Endodermal cell (in vitro differentiated cells): ENCODE measurements at regions not wholly inside any gene's neighbourhood (a gene's known extent, or its start where the extent isn't known, plus 50 kb on each side); places are given as distances from the start of the nearest gene placed in this dataset.

ENCODE experiments used
- DNase-seq: peaks from one replicate; pipeline ENCODE4 v3.0.0-alpha.2; 2017
- H3K27ac ChIP-seq: 2 replicates; pipeline ENCODE4 v1.5.1; 2013; ENCODE audit warnings: mild to moderate bottlenecking, low read depth, low read length, moderate library complexity
- H3K27me3 ChIP-seq: 2 replicates; pipeline ENCODE4 v1.6.1; 2013; ENCODE audit warnings: mild to moderate bottlenecking, low read length, moderate library complexity; ENCODE audit not compliant: insufficient read depth, control insufficient read depth, poor library complexity, severe bottlenecking
- H3K36me3 ChIP-seq: 2 replicates; pipeline ENCODE4 v1.7.0; 2013; ENCODE audit warnings: mild to moderate bottlenecking, low read length, moderate library complexity; ENCODE audit not compliant: control insufficient read depth, insufficient read depth
- H3K4me1 ChIP-seq: one replicate; pipeline ENCODE4 v1.7.0; 2013; ENCODE audit warnings: low read length; ENCODE audit not compliant: control insufficient read depth, insufficient read depth
- H3K4me3 ChIP-seq: 2 replicates; pipeline ENCODE4 v1.5.1; 2013; ENCODE audit warnings: mild to moderate bottlenecking, low read length, moderate library complexity
- H3K9ac ChIP-seq: 2 replicates; pipeline ENCODE4 v1.6.1; 2013; ENCODE audit warnings: mild to moderate bottlenecking, low read length, moderate library complexity; ENCODE audit not compliant: poor library complexity, severe bottlenecking; ENCODE audit errors: extremely low read depth
- H3K9me3 ChIP-seq: 2 replicates; pipeline ENCODE4 v1.6.1; 2013; ENCODE audit warnings: mild to moderate bottlenecking, low read length, moderate library complexity; ENCODE audit not compliant: control insufficient read depth
- H3K27ac Mint-ChIP-seq: 2 replicates; pipeline ENCODE4 v1.8.0; 2020; ENCODE audit warnings: mixed read lengths
- H3K27me3 Mint-ChIP-seq: 2 replicates; pipeline ENCODE4 v1.8.0; 2021; ENCODE audit warnings: mild to moderate bottlenecking, mixed read lengths; ENCODE audit not compliant: insufficient read depth
- H3K36me3 Mint-ChIP-seq: 2 replicates; pipeline ENCODE4 v1.8.0; 2020; ENCODE audit warnings: low read depth, mixed read lengths
- H3K4me1 Mint-ChIP-seq: 2 replicates; pipeline ENCODE4 v1.8.0; 2020; ENCODE audit warnings: mixed read lengths
- H3K4me3 Mint-ChIP-seq: 2 replicates; pipeline ENCODE4 v1.8.0; 2020; ENCODE audit warnings: mild to moderate bottlenecking, moderate library complexity, mixed read lengths
- H3K9me3 Mint-ChIP-seq: 2 replicates; pipeline ENCODE4 v1.8.0; 2020; ENCODE audit warnings: mild to moderate bottlenecking, mixed read lengths
- WGBS, 2 experiments: methylation state at CpG; one replicate each; pipeline versions ENCODE4 v1.1.5 to v1.1.7; 2013; ENCODE audit warnings: missing lambda C conversion rate in 2 of 2, mixed read lengths in 1 of 2; ENCODE audit not compliant: insufficient coverage in 1 of 2, insufficient read length in 1 of 2; 5-methylcytosine and 5-hydroxymethylcytosine counted together
- TF ChIP-seq, protein P1 (sequence below): fragments of 200-600 bp; sonication (generic); conservative IDR thresholded peaks from 2 replicates; pipeline ENCODE4 v1.5.0; 2021; ENCODE audit warnings: antibody characterized with exemption, mild to moderate bottlenecking

DNA sequence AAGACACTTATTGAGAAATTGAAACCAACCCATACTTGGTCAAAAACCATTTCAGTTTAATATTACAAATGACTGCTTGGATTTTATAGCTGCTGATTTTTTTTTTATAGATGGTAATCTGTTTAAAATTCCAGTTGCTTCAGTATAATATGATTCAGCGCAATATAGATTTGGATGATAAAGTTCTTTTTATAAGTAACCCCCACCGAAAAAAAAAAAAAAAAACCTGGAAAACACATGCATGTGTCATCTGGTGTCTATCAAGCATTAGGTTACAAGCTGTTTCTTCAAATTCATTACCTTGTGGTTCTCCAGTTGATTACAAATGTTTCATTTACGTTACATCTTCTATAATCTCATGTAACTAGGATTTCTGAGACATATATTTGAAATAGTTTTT lies 356.6 kb upstream of the ROBO2 start:
- Histone ChIP-seq H3K27me3 (no peaks in the 10 kb centered on the region), H3K27ac (no peak overlapping the region), H3K36me3 (no peaks in the 10 kb centered on the region), H3K9me3 (no peaks in the 10 kb centered on the region), H3K4me3 (no peak overlapping the region), H3K9ac (no peak overlapping the region), H3K4me1 (peaks cover 18% of the 10 kb centered on the region)
- TF ChIP-seq, protein P1, sequence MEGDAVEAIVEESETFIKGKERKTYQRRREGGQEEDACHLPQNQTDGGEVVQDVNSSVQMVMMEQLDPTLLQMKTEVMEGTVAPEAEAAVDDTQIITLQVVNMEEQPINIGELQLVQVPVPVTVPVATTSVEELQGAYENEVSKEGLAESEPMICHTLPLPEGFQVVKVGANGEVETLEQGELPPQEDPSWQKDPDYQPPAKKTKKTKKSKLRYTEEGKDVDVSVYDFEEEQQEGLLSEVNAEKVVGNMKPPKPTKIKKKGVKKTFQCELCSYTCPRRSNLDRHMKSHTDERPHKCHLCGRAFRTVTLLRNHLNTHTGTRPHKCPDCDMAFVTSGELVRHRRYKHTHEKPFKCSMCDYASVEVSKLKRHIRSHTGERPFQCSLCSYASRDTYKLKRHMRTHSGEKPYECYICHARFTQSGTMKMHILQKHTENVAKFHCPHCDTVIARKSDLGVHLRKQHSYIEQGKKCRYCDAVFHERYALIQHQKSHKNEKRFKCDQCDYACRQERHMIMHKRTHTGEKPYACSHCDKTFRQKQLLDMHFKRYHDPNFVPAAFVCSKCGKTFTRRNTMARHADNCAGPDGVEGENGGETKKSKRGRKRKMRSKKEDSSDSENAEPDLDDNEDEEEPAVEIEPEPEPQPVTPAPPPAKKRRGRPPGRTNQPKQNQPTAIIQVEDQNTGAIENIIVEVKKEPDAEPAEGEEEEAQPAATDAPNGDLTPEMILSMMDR, result no peak
- no peak overlapping the region for H3K27ac Mint-ChIP-seq
- 96% methylated on average over 3 of the region's 3 CpGs; no CpG with 5 or more reads in 1 of the 2 experiments for WGBS, 2 experiments
- no peaks in the 10 kb centered on the region for H3K27me3 Mint-ChIP-seq
- H3K4me3 Mint-ChIP-seq, result no peak overlapping the region
- H3K4me1 Mint-ChIP-seq, result peaks cover 24% of the 10 kb centered on the region
- no peak for DNase-seq
- no peaks in the 10 kb centered on the region for H3K9me3 Mint-ChIP-seq
- no peaks in the 10 kb centered on the region for H3K36me3 Mint-ChIP-seq

DNA sequence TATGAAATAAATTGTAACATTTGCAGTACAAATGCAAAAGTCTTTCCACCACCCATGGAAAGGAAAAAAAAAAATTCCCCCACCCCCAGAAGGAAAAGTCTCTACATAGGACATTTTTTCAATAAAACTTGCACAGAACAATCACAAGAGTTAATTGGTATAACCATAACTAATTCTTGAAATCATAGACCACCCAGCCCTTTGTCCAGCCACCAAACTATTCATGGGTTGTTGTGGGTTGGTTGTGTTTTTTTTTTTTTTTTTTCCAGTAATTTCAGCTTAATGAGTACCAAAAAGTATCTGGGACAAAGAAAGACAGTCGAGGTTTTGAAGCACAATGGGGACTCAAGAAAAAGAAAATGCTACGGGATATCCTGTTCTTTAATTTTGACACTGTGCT lies 355.0 kb upstream of the ROBO2 start:
- Histone ChIP-seq H3K27me3 (no peaks in the 10 kb centered on the region), H3K27ac (no peak overlapping the region), H3K9ac (no peak overlapping the region), H3K36me3 (no peaks in the 10 kb centered on the region), H3K4me3 (no peak overlapping the region), H3K4me1 (peaks cover 18% of the 10 kb centered on the region), H3K9me3 (no peaks in the 10 kb centered on the region)
- Mint-ChIP-seq H3K36me3 (no peaks in the 10 kb centered on the region), H3K27ac (peak overlapping the region; percentile 50), H3K4me3 (no peak overlapping the region), H3K9me3 (no peaks in the 10 kb centered on the region), H3K4me1 (peaks cover 21% of the 10 kb centered on the region), H3K27me3 (no peaks in the 10 kb centered on the region)
- 63 to 98% methylated on average over 1 to 2 of the region's 2 CpGs for WGBS, 2 experiments
- DNase-seq, result no peak
- TF ChIP-seq, protein P1, result no peak

DNA sequence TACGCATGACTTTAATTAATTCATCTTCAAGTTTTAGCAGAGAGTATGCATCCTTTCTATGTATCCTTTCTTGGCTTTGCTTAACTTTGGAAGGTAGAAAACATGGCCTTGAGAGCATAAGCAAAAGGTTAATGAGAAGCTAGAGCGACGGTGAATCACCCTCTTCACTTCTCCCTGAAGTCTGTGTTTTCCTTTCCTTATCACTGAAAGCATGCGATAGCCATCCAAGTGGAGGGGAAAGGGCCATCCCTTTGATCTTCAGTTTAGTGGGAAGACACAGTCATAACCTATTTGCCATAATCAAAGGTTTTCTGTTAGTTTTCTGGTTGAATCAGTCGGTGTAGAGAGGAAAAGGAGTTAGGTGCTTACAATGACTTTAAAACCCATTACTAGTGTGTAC lies 354.0 kb upstream of the ROBO2 start:
- Mint-ChIP-seq H3K4me1 (peaks cover 21% of the 10 kb centered on the region), H3K27me3 (no peaks in the 10 kb centered on the region), H3K27ac (no peak overlapping the region), H3K36me3 (no peaks in the 10 kb centered on the region), H3K9me3 (no peaks in the 10 kb centered on the region), H3K4me3 (no peak overlapping the region)
- TF ChIP-seq, protein P1, result no peak
- H3K27ac ChIP-seq, result no peak overlapping the region
- H3K9me3 ChIP-seq, result no peaks in the 10 kb centered on the region
- H3K27me3 ChIP-seq, result no peaks in the 10 kb centered on the region
- no peak overlapping the region for H3K9ac ChIP-seq
- peak overlapping the region; percentile 64 for H3K4me3 ChIP-seq
- H3K4me1 ChIP-seq, result peaks cover 18% of the 10 kb centered on the region
- 59 to 93% methylated on average over 2 to 4 of the region's 5 CpGs for WGBS, 2 experiments
- no peaks in the 10 kb centered on the region for H3K36me3 ChIP-seq
- no peak for DNase-seq
